IPS-20b (cell line): ENCODE measurements at regions not wholly inside any gene's neighbourhood (a gene's known extent, or its start where the extent isn't known, plus 50 kb on each side); places are given as distances from the start of the nearest gene placed in this dataset.

Experiments used
- H3K27ac ChIP-seq: one replicate; pipeline ENCODE4 v1.5.1; 2013; ENCODE audit warnings: low read length
- H3K27me3 ChIP-seq: 2 replicates; pipeline ENCODE4 v1.6.1; 2013; ENCODE audit warnings: mild to moderate bottlenecking, low read length, inconsistent platforms; ENCODE audit not compliant: insufficient read depth
- H3K36me3 ChIP-seq: 2 replicates; pipeline ENCODE4 v1.6.1; 2013; ENCODE audit warnings: low read depth, mild to moderate bottlenecking, inconsistent platforms, low read length, moderate library complexity; ENCODE audit not compliant: insufficient read depth
- H3K4me1 ChIP-seq: 2 replicates; pipeline ENCODE4 v1.6.1; 2013; ENCODE audit warnings: mild to moderate bottlenecking, control low read depth, inconsistent platforms, low read length, moderate library complexity; ENCODE audit not compliant: insufficient read depth
- H3K4me3 ChIP-seq: 2 replicates; pipeline ENCODE4 v1.5.1; 2013; ENCODE audit warnings: mild to moderate bottlenecking, low read length, inconsistent platforms
- H3K9ac ChIP-seq: 2 replicates; pipeline ENCODE4 v1.6.1; 2013; ENCODE audit warnings: low read depth, mild to moderate bottlenecking, inconsistent platforms, low read length, moderate library complexity
- H3K9me3 ChIP-seq: 2 replicates; pipeline ENCODE4 v1.6.1; 2013; ENCODE audit warnings: mild to moderate bottlenecking, low read depth, low read length, inconsistent platforms; ENCODE audit not compliant: insufficient read depth

GRCh38 chr18:68426731-68427315 is 288.1 kb downstream of the TMX3 start:
- Histone ChIP-seq H3K9ac (no peak overlapping the region), H3K27ac (no peak overlapping the region), H3K4me3 (no peak overlapping the region), H3K4me1 (no peaks in the 10 kb centered on the region), H3K27me3 (no peaks in the 10 kb centered on the region), H3K9me3 (no peaks in the 10 kb centered on the region), H3K36me3 (no peaks in the 10 kb centered on the region)

- H3K4me1 ChIP-seq, result no peaks in the 10 kb centered on the region; the same call in 1 of the 2 replicates
- no peaks in the 10 kb centered on the region for H3K9me3 ChIP-seq
- no peak overlapping the region for H3K27ac ChIP-seq
- no peak overlapping the region for H3K4me3 ChIP-seq
- H3K9ac ChIP-seq, result no peak overlapping the region
- no peaks in the 10 kb centered on the region for H3K36me3 ChIP-seq
- H3K27me3 ChIP-seq, result no peaks in the 10 kb centered on the region
These were observed 296.0 kb downstream of the TMX3 start for GRCh38 chr18:68418881-68419280.

DNA sequence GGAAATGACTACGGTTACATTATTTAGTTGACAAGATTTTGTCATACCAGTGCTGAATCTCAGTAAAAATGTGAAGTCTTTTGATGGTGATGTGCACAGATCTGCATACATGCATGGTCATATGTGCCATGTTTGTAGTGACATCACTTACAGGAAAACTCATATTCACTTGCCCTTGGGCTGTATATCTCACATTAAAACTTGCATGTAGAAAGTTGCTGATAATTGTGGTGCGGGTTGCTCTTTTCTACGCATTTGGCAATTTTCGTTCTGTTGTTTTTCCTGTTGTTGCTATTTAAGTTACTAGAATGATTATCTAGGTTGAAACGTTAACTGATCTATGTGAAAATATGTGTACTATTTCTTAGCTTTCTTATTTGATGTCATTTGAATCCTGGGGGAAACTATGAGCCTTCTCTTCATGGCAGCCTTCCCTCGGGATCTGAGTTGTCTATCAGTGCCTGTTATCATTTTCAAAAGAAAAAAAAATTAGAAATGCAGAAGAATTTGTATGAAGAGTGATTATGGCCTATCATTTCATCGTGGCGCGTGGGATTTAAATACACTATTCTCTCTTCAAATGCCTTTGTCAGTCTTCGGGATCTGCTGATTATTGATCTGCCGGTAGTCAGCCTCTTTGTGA is 296.6 kb downstream of the TMX3 start:
- no peak overlapping the region for H3K4me3 ChIP-seq
- no peaks in the 10 kb centered on the region; the same call in 1 of the 2 replicates for H3K4me1 ChIP-seq
- no peaks in the 10 kb centered on the region for H3K27me3 ChIP-seq
- H3K9ac ChIP-seq, result no peak overlapping the region
- no peak overlapping the region for H3K27ac ChIP-seq
- no peaks in the 10 kb centered on the region for H3K36me3 ChIP-seq
- H3K9me3 ChIP-seq, result no peaks in the 10 kb centered on the region

DNA sequence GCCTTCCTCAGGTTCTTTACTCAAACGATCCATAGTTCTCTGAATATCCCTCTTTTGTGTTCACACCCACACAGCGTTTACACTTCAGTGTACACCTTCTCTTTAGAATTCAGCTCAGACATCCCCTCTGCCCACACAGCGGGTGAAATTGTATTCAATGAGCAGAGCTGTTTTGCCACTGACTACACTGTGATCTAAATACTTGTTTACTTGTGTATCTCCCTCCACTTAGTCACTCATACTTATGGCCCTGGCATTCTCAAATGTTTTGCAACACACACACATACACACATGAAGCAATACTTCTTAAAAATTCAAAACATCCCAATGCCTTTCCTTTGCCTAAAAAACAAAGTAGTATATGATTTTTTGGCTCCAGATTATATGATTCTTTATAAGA is 297.1 kb downstream of the TMX3 start:
- Histone ChIP-seq H3K4me3 (no peak overlapping the region), H3K4me1 (no peaks in the 10 kb centered on the region; the same call in 1 of the 2 replicates), H3K9me3 (no peaks in the 10 kb centered on the region), H3K27me3 (no peaks in the 10 kb centered on the region), H3K36me3 (no peaks in the 10 kb centered on the region), H3K27ac (no peak overlapping the region), H3K9ac (no peak overlapping the region)

DNA sequence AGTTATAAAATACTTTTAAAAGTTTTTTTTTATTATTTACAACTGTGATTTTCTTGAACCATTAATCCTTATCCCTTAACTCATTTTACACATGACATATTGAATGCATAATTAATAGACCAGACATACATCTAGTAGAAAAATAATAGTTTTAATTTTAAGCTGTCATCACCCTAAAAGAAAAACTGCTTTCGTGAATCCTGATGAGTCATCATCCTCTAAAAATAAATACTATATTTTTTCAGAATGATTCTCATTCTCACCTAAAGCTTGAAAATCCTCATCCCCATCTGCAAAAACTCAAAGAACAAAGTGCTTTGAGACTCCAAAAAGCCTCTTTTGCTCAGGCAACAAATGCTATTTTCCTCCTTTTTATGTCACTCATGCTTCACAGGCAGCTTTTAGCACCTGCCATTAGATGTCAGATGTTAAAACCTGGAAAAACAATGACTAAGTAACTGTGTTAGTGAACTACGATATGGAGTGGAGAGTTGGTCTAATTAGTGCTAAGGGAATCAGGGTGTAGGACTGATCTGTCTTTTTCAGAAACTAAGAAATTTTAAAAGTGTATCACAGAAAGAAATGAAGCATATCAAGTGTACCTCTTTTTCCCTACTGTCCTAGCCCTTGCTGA is 297.6 kb downstream of the TMX3 start:
- Histone ChIP-seq H3K9ac (no peak overlapping the region), H3K4me1 (no peaks in the 10 kb centered on the region; the same call in 1 of the 2 replicates), H3K27ac (no peak overlapping the region), H3K27me3 (no peaks in the 10 kb centered on the region), H3K36me3 (no peaks in the 10 kb centered on the region), H3K9me3 (no peaks in the 10 kb centered on the region), H3K4me3 (no peak overlapping the region)

DNA sequence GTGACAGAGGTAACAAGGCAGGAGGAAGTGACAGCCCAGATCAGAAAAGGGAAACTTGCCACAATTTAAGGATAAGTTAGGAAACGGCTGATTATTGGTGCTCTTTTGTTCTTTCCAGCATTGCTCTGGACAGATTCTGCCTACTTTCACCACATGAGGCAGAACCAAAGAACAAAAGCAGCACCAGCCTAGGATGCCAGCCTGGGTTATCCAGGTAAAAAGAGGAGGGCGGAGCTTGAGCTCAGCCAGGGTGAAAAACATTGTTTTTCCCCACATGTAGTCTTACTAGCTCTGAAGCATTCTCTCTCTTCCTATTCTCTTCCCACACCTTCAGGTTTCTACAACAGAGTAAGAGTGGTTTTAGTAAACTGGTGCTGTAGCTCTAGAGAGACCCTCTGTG is 300.5 kb downstream of the TMX3 start:
- Histone ChIP-seq H3K9ac (no peak overlapping the region), H3K27ac (no peak overlapping the region), H3K9me3 (no peaks in the 10 kb centered on the region), H3K4me1 (no peaks in the 10 kb centered on the region; the same call in 1 of the 2 replicates), H3K4me3 (no peak overlapping the region), H3K27me3 (no peaks in the 10 kb centered on the region), H3K36me3 (no peaks in the 10 kb centered on the region)

GRCh38 chr18:68409576-68409975 is 305.3 kb downstream of the TMX3 start:
- H3K36me3 ChIP-seq, result no peaks in the 10 kb centered on the region
- no peak overlapping the region for H3K9ac ChIP-seq
- H3K4me3 ChIP-seq, result no peak overlapping the region
- no peak overlapping the region for H3K27ac ChIP-seq
- no peaks in the 10 kb centered on the region for H3K27me3 ChIP-seq
- H3K4me1 ChIP-seq, result no peaks in the 10 kb centered on the region; the same call in 1 of the 2 replicates
- no peaks in the 10 kb centered on the region for H3K9me3 ChIP-seq

DNA sequence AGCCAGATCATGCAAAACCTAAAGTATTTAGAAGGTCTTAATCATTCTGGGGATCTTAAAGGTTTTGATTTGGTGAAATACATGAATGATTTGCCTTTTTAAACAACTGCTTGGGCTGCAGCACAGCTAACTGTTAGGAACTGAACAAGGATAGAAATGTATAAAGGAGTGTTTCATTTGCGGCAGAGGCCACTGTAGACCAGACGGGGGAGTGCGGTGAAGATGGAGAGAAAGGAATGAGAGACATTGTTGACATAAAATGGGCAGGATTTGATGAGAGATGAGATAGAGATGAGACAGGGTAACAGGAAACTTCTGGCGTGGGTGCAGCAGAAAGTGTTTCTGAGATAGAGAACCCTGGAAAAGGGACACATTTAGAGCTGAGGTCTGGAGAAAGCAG is 308.1 kb downstream of the TMX3 start:
- Histone ChIP-seq H3K9me3 (no peaks in the 10 kb centered on the region), H3K9ac (no peak overlapping the region), H3K4me3 (no peak overlapping the region), H3K4me1 (no peaks in the 10 kb centered on the region), H3K27me3 (no peaks in the 10 kb centered on the region), H3K36me3 (no peaks in the 10 kb centered on the region), H3K27ac (no peak overlapping the region)

DNA sequence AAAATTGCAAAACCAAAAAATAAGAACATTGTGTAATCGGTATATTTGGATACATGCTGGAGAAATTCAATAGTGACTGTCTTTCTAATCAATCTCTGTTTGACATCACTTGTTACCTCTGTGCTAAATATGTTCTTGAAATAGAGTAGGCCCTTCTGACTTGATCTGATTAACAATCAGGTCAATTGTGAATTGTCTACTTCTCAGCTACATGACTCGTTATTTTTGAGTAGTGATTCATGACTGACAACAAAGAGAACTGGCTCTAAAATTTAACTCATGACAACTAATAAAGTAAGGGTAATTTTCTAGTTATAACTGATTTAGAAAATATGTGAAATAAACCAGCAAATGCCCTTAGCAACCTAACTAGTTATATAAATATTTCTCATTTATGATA is 312.1 kb downstream of the TMX3 start:
- no peaks in the 10 kb centered on the region for H3K9me3 ChIP-seq
- H3K9ac ChIP-seq, result no peak overlapping the region
- no peaks in the 10 kb centered on the region for H3K27me3 ChIP-seq
- H3K4me1 ChIP-seq, result no peaks in the 10 kb centered on the region
- no peaks in the 10 kb centered on the region for H3K36me3 ChIP-seq
- no peak overlapping the region for H3K4me3 ChIP-seq
- H3K27ac ChIP-seq, result no peak overlapping the region

GRCh38 chr18:68400889-68401288 is 314.0 kb downstream of the TMX3 start:
- Histone ChIP-seq H3K4me3 (no peak overlapping the region), H3K27me3 (no peaks in the 10 kb centered on the region), H3K4me1 (no peaks in the 10 kb centered on the region), H3K9ac (no peak overlapping the region), H3K27ac (no peak overlapping the region), H3K36me3 (no peaks in the 10 kb centered on the region), H3K9me3 (no peaks in the 10 kb centered on the region)

DNA sequence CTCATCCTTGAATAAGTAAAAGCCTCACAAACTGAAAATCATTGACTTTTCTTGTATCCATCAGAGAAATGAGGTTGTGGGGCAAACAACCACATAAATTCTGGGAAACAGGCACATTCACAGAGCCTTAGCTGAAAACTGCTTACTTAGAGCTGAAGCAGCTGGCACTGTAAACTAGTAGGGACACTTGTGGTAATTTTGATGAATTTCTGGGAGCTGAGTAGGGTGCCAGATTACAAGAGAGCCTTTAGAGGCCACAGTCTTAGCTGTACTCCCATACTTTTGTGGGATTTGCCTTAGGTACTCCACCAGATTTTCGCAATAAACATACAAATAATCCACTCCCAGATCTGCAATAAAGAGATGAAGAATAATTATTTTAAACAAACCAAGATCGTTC is 315.2 kb downstream of the TMX3 start:
- no peak overlapping the region for H3K4me3 ChIP-seq
- H3K9me3 ChIP-seq, result no peaks in the 10 kb centered on the region
- H3K27me3 ChIP-seq, result no peaks in the 10 kb centered on the region
- no peak overlapping the region for H3K27ac ChIP-seq
- no peak overlapping the region for H3K9ac ChIP-seq
- H3K4me1 ChIP-seq, result no peaks in the 10 kb centered on the region
- H3K36me3 ChIP-seq, result no peaks in the 10 kb centered on the region
